ENCODE measurements at regions not wholly inside any gene's neighbourhood (a gene's known extent, or its start where the extent isn't known, plus 50 kb on each side); places are given as distances from the start of the nearest gene placed in this dataset.

GRCh38 chr2:145258903-145259579 lies 739.1 kb upstream of the ZEB2 start:
- DNase-seq = no peak

- DNase-seq = no peak
These were observed 738.0 kb upstream of the ZEB2 start for GRCh38 chr2:145257931-145258330.

GRCh38 chr2:145256551-145256950 lies 736.6 kb upstream of the ZEB2 start:
- no peak for DNase-seq

- no peak for DNase-seq
These were observed 734.4 kb upstream of the ZEB2 start for GRCh38 chr2:145254291-145254690.

GRCh38 chr2:145253492-145253891 lies 733.6 kb upstream of the ZEB2 start:
- no peak for DNase-seq

GRCh38 chr2:145245268-145245870 lies 725.5 kb upstream of the ZEB2 start:
- peak; percentile 57 for DNase-seq

GRCh38 chr2:145235312-145235711 lies 715.4 kb upstream of the ZEB2 start:
- DNase-seq = no peak

GRCh38 chr2:145230546-145230945 lies 710.6 kb upstream of the ZEB2 start:
- no peak for DNase-seq

- DNase-seq = no peak
These were observed 708.6 kb upstream of the ZEB2 start for GRCh38 chr2:145228506-145228905.

- DNase-seq = no peak
These were observed 707.0 kb upstream of the ZEB2 start for GRCh38 chr2:145226901-145227300.

GRCh38 chr2:145221516-145221915 lies 701.6 kb upstream of the ZEB2 start:
- no peak for DNase-seq

GRCh38 chr2:145221032-145221431 lies 701.1 kb upstream of the ZEB2 start:
- peak; percentile 72 for DNase-seq

GRCh38 chr2:145220496-145220895 lies 700.6 kb upstream of the ZEB2 start:
- peak; percentile 97 for DNase-seq

- DNase-seq = no peak
These were observed 688.0 kb upstream of the ZEB2 start for GRCh38 chr2:145207884-145208283.

- no peak for DNase-seq
These were observed 686.8 kb upstream of the ZEB2 start for GRCh38 chr2:145206496-145207281.

GRCh38 chr2:145203891-145204290 lies 684.0 kb upstream of the ZEB2 start:
- peak; percentile 99 for DNase-seq

GRCh38 chr2:145199827-145200706 lies 680.1 kb upstream of the ZEB2 start:
- DNase-seq = peak; percentile 19

GRCh38 chr2:145199042-145199441 lies 679.1 kb upstream of the ZEB2 start:
- DNase-seq = peak; percentile 95

- no peak for DNase-seq
These were observed 678.6 kb upstream of the ZEB2 start for GRCh38 chr2:145198555-145198954.

GRCh38 chr2:145197944-145198343 lies 678.0 kb upstream of the ZEB2 start:
- peak; percentile 89 for DNase-seq

GRCh38 chr2:145194673-145195072 lies 674.8 kb upstream of the ZEB2 start:
- peak; percentile 70 for DNase-seq

GRCh38 chr2:145190031-145190703 lies 670.2 kb upstream of the ZEB2 start:
- DNase-seq = no peak

All from NCI-H2171 treated with DMSO at 0.1 percent for 48 hours (cell line).